ENCODE measurements at regions not wholly inside any gene's neighbourhood (a gene's known extent, or its start where the extent isn't known, plus 50 kb on each side); places are given as distances from the start of the nearest gene placed in this dataset.
"Not testable (repeated sequence)": the region's sequence is repeated elsewhere in the genome, so short reads cannot be mapped to it uniquely, and the experiment has no call there.

- no peak for DNase-seq (ENCODE audit: low read depth)
Measured at GRCh38 chr11:33463059-33463458, 205.9 kb downstream of the HIPK3 start.

GRCh38 chr11:33461369-33462125, 204.4 kb downstream of the HIPK3 start:
- DNase-seq (ENCODE audit: low read depth) = no peak

- DNase-seq (ENCODE audit: low read depth) = no peak
Measured at GRCh38 chr11:33457948-33458347, 200.8 kb downstream of the HIPK3 start.

DNA sequence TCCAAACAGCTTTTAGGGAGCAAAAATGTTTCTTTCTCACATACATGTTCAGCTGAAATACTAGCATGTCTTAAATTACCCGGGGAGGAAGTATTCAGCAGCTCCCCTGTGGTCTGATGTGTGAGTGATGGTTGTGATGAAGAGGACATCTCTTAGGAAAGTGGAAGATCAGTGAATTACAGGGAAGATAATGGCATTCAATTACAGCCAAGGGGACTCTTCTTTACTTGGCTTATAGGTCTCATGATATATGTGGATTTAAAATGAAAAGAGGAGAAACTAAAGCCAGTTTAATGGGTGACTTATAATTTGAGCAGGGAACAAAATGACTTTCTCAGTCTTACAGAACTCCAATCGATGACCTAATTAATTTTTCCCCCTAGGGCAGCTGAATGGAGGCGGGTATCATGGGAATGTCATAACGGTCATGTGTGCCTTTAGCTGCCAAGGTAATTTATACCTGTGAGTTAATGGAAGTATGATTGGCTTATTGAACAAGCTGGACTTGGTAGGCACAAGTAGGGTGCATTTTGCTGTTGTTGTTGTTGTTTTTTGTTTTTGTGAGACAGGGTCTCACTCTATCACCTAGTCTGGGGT, 198.8 kb downstream of the HIPK3 start:
- no peak for DNase-seq (ENCODE audit: low read depth)

DNA sequence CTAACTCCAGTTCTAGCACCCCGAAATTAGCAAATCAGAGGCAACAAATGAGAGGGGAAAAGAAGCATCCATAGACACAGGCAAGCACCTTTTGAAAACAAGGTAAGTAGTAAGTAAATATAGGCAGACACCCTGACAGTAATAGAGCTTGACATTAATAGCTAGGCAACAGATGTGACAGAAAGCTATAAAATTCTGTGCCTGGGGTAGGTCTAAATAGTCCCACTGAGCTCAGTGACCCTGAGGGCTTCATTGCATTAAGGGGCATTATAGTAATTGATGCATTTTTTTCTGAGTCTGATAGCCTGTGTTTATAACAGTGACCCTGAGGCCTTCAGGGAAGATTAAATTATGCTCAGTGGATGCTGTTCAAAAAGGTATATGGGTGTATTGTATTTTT, 197.1 kb downstream of the HIPK3 start:
- no peak for DNase-seq (ENCODE audit: low read depth)

DNA sequence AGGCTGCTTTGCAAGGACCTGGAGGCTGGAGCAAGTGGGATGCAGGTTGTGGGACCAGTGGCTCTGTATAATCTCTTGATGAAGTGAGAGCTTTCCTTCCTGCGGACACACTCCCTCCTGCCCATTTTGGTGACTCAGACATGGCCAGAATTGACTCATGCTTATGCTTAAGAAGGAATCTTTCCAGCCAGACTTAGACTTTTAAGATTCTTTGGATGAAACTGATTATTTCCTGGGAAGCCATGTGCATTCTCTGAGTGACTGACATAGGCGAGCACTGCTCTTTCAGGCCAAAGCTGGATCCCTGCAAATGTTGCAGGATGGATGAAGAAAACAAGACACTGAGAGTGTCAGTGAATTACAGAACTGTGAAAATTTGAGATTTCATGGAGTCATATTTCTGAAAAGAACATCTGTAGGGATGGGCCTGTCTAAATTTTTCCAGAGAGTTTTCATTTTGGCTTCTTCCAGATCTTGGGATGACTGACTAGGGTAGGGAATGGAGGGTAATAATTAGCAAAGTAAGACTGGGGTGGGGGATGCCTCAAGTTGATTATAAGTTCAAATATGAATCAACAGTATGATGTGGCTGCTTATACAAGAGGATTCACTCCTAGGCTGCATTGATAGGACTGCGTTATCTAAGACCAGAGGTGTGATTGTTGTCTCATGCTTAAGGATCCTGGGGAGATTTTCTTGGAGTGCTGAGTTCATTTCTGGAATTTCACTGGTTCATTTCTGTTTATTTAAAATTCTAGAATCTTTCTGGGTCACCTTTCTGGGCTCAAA, 195.8 kb downstream of the HIPK3 start:
- DNase-seq (ENCODE audit: low read depth) = peak; percentile 76

DNA sequence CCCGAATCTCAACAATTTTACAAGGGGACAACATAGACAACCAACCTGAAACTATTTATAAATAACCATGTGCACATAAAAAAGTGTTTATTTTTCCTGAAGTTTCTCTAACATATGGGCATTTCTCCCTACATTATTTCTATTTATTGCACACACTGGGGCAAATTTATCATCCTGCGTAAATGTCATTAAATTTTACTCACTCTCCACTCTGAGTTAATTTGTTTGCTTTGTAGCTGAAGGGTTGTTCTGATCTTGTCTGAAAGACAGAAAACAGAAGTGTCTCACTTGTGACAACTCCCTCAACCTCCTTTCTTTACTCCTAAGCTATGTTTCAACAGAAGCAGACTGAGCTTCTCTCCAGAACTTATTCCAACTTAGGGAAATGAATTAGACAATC, 194.2 kb downstream of the HIPK3 start:
- no peak for DNase-seq (ENCODE audit: low read depth)

GRCh38 chr11:33449798-33450197, 192.6 kb downstream of the HIPK3 start:
- no peak for DNase-seq (ENCODE audit: low read depth)

- DNase-seq (ENCODE audit: low read depth) = no peak
Measured at GRCh38 chr11:33448461-33449130, 191.4 kb downstream of the HIPK3 start.

GRCh38 chr11:33445761-33446161, 188.6 kb downstream of the HIPK3 start:
- DNase-seq (ENCODE audit: low read depth) = peak; percentile 50

GRCh38 chr11:33444835-33445594, 187.8 kb downstream of the HIPK3 start:
- DNase-seq (ENCODE audit: low read depth) = no peak

- DNase-seq (ENCODE audit: low read depth) = no peak
Measured at GRCh38 chr11:33443684-33444083, 186.5 kb downstream of the HIPK3 start.

DNA sequence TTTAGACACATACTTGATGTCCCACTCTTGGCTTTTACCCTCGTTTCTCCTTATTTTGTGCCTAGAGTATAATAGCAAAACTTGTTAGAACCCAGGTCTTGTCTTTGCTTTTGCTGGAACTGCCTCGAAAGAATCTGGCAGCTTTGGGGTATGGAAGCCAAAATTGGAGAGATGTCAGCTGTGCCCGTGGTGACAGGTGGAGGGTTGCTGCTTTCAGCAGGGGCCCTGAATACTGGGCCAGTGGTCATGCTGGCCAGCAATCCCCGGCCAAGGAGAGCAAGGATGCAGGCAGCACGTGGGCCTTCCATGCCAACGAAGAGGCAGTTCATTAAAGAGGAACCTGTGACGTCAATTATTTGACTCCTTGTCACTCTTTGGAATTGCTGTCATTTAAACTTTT, 181.1 kb downstream of the HIPK3 start:
- no peak for DNase-seq (ENCODE audit: low read depth)

DNA sequence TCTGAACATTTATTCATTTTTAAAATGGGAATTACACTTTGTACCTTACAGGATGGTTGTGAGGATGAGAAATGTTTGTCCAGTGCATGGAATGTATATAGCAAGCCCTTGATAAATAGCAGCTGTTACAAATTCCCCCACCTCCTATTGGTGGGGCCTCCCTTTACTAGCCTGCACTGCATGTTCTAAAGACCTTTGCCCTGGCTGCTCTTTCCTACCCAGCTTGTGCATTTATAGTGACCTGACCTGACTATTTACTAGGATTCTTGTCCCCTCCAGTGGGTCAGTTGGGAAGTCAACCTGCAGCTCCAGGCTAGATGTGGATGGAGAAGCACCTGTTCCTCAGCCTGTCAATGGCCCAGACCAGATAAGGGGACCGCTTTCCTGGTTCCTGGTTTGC, 180.3 kb downstream of the HIPK3 start:
- DNase-seq (ENCODE audit: low read depth) = no peak

GRCh38 chr11:33435216-33435615, 178.0 kb downstream of the HIPK3 start:
- DNase-seq (ENCODE audit: low read depth) = no peak

DNA sequence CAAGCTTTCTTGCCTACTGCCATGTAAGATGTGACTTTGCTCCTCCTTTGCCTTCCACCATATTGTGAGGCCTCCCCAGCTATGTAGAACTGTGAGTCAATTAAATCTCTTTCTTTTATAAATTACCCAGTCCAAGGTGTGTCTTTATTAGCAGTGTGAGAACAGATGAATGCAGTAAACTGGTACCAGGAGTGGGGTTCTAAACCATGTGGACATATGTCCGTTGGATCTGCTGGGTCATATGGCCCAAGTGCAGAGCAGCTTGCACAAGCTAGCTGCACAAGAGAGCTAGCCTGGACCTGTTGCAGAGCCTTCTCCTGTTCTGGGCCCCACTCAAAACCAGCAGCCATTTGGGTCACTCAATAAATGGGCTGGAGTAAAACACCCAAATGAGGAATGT, 177.1 kb downstream of the HIPK3 start:
- no peak for DNase-seq (ENCODE audit: low read depth)

DNA sequence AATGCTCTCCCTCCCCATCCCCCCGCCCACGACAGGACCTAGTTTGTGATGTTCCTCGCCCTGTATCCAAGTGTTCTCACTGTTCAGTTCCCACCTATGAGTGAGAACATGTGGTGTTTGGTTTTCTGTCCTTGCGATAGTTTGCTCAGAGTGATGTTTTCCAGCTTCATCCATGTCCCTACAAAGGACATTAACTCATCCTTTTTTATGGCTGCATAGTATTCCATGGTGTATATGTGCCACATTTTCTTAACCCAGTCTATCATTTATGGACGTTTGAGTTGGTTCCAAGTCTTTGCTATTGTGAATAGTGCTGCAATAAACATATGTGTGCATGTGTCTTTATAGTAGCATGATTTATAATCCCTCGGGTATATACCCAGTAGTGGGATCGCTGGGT, 171.3 kb downstream of the HIPK3 start:
- DNase-seq (ENCODE audit: low read depth) = not testable (repeated sequence)

DNA sequence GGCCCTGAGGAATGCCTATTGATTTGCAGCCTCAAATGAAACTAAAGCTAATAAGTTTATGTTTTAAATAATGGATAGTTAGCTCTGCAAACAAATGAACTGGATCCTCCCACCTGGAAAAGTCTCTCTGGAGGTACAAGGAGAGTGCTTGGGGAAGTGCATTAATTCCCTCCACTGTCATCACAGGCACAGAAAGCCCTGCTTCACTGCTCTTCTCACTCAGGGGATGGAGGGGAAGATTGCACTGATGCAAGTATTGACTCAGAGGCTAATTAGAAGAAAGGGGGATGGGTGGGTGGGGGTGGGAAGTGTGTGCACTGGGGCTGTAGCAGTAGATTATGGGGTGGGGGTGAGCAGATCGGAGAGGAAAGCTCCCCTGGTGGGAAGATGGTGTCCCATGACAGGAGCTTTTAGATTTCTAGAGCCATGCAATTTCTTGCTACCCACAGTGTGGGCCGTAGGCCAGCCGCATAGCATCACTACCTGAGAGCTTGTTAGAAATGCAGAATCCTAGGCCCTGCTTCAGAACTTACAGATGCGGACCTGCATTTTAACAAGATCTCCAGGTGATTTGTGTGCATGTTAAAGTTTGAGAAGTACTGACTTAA, 163.9 kb downstream of the HIPK3 start:
- no peak for DNase-seq (ENCODE audit: low read depth)

DNA sequence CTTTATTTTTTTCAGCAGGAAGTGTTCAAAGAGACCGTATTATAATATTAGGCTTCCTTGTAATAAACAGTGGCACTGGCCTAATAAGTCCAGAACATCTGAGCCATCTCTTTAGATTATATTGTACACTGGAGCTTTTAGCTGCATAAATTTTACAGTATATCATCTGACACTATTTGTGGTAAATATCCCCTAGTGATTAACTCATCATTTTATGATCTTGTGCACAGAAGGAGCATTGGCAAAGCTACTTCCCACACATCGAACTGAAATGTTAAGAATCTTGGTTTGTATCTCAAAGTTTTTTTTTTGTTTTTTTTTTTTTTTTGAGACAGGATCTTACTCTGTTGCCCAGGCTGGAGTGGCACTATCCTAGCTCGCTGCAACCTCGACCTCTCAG, 162.7 kb downstream of the HIPK3 start:
- DNase-seq (ENCODE audit: low read depth) = no peak

DNA sequence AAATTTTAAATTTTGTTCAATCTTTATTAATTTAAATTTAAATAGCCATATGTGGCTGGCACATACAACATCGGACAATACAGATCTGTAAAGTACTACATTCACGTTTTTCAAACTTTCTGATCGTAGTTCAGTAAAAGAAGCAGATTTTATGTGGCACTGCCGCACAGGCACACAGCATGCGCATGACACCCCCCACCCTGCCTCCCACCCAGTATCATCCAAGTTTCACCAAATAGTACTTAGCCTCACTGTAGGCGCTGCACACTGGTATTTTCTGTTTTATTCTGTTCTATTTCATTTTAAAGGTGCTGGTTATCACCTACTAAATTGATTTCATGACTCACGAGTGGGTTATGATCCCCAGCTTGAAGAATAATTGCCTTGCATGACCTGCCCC, 159.9 kb downstream of the HIPK3 start:
- no peak for DNase-seq (ENCODE audit: low read depth)

DNA sequence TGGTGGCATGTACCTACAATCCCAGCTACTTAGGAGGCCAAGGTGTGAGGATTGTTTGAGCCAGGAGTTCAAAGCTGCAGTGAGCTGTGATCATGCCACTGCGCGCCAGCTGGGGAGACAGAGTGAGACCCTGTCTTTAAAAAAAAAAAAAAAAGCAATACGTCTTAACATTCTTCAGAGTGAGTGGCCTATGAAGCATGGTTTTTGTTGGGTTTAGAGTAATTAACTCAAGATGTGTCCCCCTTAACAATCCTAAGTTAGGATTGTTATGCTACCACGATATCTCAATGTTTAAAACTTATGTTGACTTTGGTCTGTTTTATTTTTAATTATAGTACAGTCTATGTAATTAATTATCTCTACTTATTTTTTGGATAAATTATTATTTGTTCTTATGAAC, 156.1 kb downstream of the HIPK3 start:
- no peak for DNase-seq (ENCODE audit: low read depth)
